Liver (tissue), 3 donors: ENCODE measurements at regions not wholly inside any gene's neighbourhood (a gene's known extent, or its start where the extent isn't known, plus 50 kb on each side); places are given as distances from the start of the nearest gene placed in this dataset.

Experiments used
- TAF1 ChIP-seq: conservative IDR thresholded peaks from 2 replicates; pipeline ENCODE4 v1.6.1; 2016; ENCODE audit warnings: antibody characterized with exemption, mild to moderate bottlenecking
- YY1 ChIP-seq: IDR thresholded peaks from 2 replicates; pipeline ENCODE4 v1.6.1; 2016; ENCODE audit warnings: antibody characterized with exemption, mild to moderate bottlenecking
- TF ChIP-seq, protein P1 (sequence below): IDR thresholded peaks from 2 replicates; pipeline ENCODE4 v1.6.1; 2016; ENCODE audit warnings: antibody characterized with exemption
- TF ChIP-seq, protein P2 (sequence below): fragments of 150-350 bp; IDR thresholded peaks from 2 replicates; pipeline ENCODE4 v1.5.1; 2017; ENCODE audit warnings: improper control_type of control experiment, low read depth, low read length; ENCODE audit not compliant: missing input control
- donor health status: healthy.
- donor health status: healthy.

DNA sequence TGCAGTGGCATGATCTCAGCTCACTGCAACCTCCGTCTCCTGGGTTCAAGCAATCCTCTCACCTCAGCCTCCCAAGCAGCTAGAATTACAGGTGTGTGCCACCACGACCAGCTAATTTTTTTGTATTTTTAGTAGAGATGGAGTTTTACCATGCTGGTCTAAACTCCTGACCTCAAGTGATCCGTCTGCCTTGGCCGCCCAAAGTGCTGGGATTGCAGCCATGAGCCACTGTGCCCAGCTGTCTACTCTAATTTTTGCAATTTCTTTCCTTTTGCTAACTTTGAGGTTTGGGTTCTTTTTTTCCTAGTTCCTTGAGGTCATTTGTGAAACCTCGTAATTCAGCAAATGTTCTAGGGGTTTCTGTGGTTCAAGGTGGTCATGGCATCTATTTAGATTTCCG, 63.7 kb upstream of the PRLR start:
- TF ChIP-seq, protein P1, sequence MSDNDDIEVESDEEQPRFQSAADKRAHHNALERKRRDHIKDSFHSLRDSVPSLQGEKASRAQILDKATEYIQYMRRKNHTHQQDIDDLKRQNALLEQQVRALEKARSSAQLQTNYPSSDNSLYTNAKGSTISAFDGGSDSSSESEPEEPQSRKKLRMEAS, result no peak
- TF ChIP-seq, protein P2, sequence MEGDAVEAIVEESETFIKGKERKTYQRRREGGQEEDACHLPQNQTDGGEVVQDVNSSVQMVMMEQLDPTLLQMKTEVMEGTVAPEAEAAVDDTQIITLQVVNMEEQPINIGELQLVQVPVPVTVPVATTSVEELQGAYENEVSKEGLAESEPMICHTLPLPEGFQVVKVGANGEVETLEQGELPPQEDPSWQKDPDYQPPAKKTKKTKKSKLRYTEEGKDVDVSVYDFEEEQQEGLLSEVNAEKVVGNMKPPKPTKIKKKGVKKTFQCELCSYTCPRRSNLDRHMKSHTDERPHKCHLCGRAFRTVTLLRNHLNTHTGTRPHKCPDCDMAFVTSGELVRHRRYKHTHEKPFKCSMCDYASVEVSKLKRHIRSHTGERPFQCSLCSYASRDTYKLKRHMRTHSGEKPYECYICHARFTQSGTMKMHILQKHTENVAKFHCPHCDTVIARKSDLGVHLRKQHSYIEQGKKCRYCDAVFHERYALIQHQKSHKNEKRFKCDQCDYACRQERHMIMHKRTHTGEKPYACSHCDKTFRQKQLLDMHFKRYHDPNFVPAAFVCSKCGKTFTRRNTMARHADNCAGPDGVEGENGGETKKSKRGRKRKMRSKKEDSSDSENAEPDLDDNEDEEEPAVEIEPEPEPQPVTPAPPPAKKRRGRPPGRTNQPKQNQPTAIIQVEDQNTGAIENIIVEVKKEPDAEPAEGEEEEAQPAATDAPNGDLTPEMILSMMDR, result no peak
- no peak for TF ChIP-seq TAF1
- no peak for TF ChIP-seq YY1
